Caki2 (cell line): ENCODE measurements at regions not wholly inside any gene's neighbourhood (a gene's known extent, or its start where the extent isn't known, plus 50 kb on each side); places are given as distances from the start of the nearest gene placed in this dataset.

ENCODE experiments used
- DNase-seq: peaks from one replicate; pipeline ENCODE4 v3.0.0-alpha.2; 2015; ENCODE audit warnings: low read depth
- in situ Hi-C: cut with HindIII; loops from 2 replicates; pipeline ENCODE4 v1.10.0; 2016; ENCODE audit warnings: low sequenced_read_pairs, low pct_unique_long_range_greater_than_20kb, mixed read lengths

DNA sequence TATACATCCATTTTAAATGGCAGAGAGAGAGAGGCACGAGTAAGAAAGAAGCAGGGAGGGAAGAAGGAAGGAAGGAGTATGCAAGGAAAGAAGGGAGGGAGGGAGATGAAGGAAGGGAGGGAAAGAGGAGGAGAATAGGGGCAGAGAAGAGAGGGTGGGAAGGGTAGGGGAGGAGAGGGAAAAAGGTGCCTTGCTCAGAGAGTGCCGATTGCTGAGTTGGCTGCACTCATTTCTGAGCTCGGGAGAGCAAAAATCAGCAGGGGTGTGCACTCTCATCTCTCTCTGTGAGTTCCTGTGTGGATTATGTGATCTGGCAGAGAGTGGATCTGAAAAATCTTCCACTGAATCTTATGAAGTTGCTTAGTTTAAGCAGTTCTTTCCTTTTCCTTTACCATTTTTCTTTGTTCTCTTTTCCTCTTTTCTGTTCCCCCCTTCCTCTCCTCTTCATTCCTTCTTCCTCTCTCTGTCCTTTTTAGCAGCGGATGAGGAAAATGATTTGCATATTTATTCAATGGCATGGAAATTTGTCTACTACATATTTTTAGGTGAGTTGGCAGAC lies 108.7 kb downstream of the PERP start:
- in situ Hi-C loops, result no loop called here

DNA sequence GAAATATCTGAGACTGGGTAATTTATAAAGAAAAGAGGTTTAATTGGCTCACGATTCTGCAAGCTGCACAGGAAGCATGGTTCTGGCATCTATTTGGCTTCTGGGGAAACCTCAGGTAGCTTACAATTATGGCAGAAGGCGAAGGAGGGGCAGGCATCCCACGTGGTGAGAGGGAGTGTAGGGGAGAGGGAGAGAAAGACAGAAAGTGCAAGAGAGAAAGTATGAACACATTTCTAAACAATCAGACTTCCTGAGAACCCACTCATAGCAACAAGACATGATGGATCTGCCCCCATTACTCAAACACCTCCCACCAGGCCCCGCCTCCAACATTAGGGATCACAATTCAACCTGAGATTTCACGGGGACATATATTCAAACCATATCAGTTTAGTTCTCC lies 107.4 kb downstream of the PERP start:
- no peak for DNase-seq
- in situ Hi-C loops, result no loop called here

More for the DNA sequence above, 108.7 kb downstream of the PERP start:
- no peak for DNase-seq

DNA sequence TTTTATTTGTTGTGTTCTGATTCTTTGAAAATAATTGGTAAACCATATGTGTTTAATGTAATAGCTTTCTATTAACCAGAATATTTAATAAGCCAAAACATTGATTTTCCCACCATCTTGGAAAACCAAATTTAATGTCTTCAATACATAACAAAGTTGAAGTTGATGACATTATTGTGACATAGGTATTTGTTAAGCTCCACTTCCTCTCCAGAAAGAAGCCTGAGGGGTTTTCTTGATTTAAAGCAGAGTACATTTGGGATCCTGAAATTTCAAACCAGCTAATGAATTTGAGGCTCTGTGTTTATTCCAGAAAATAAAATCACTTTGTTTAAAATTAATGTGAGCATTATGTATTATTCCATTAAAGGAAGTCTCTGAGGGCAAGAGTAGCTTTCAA lies 106.3 kb downstream of the PERP start:
- in situ Hi-C loops, result no loop called here
- no peak for DNase-seq

DNA sequence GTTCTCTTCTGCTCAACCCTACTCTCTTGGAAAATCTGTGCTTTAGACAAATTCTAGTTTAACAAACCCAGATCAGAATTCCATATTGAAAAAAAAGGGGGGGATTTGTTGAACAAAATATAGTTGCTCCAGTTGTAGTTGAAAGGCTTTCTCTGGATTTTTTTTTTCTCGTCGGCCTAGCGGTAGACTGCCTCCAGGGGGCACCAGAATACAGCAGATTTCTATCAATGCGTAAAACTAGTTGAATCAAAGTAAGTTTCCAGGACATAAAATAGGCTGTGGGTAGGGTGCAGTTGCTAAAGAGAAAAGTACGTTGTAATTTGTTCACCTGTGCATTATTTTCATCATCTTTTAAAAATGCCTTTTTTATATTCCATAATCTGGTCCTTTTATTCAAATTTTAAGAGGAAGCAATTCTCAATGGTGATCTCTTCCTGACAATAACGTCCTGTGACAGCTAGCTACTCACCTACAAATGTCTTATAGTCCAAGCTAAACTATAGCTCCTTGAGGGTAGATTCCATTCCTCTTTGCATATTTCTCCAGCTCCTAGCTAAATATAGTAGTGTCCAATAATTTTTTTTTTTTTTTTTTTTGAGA lies 105.4 kb downstream of the PERP start:
- in situ Hi-C loops, result no loop called here
- peak; percentile 61 for DNase-seq

DNA sequence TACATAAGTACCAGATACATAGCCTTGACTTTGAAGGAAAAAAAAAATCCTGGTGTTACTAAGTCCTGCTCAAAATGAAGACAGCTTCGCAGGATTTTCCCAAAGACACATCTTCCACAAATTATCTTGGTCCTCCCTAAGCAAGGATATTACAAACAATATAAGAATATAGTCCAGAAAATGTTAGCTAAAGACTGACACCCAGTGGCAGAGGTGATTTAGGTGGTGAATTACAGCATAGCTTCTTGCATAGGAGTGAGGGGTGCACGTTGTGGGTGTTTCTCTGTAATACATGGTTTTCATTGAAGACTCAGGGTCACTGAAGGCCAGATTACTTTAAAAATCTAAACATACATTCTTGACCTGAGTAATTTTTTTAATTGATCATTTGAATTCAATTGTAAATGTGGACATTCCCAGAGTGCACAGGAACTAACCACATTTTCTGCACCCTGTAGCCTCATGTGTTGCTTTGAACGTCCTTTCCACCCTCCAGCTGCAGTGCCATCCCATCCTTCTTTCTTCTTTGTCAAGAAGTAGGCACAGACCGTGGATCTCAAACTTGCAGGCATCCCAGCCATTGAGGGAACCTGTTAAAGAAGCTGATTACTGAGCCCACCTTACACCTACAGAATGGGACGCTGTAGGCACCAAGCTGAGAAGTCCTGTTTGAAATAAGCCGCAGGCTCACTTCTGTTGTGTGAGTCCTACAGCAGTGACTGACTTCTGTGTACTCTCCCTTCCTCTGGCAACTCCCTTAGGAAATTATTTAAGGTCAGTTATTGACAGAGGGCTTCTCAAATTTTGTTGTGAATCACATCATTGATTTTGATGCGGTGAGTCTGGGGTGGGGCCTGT lies 102.6 kb downstream of the PERP start:
- DNase-seq, result peak; percentile 60
- in situ Hi-C loops, result no loop called here

DNA sequence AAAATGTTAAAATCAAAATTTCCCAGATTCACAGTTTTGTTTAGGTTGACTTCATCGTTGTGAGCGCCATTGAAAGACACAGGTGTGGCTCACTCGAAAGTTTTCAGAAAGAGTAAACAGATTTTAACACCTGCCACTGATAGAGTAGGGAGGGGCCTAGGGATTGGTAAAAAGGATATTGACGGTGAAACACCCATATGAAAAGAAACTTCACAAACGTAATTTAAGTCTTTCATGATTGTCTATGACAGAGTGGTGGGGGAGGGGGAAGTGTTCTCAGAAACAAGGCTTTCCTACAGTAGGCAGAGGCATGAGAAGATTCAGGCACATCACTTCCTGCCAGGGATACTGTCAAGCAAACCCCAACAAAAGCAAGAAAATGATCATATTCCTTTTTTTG lies 101.4 kb downstream of the PERP start:
- no peak for DNase-seq
- in situ Hi-C loops, result no loop called here

DNA sequence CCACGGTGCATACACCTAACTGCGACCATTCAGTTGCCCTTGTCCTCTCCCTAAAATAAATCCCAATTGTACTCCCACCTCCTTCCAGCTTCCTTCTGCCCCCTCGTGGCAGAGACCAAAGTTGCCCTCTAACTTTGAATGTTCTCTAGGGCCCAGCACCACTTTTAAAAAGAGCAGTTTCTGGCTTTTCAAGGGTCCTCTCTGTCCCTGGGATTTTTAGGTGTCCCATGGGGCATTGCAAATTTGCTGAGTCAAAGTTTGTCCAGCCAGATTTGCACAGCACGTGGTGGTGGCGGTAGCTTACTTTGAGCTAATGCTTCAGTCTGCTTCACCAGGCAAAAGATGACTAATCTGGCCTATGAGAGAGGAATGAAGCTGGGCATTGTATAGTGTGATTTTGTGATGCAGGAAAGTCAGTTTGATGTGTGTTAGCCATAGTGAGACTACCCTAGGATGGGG lies 100.2 kb downstream of the PERP start:
- in situ Hi-C loops, result no loop called here
- DNase-seq, result peak; percentile 66

DNA sequence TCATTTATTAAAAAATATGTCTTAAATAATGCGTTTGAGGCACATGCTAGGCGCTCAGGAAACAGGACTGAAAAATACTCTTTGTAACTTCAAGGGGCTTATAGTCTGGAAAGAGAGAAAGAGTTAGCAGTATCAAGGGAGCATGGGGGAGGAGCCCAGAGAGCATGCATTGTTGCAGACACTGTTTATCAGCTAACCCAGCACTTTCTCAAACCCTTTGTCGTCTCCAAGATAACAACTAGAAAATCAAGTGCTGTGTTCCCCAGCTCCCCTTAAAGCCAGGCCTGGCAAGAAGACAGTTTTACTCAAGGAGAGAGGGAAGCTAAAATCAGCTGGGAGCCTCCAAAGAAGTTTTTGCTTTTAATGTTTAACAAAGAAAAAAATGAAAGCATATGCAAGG lies 98.4 kb downstream of the PERP start:
- in situ Hi-C loops, result no loop called here
- DNase-seq, result no peak

DNA sequence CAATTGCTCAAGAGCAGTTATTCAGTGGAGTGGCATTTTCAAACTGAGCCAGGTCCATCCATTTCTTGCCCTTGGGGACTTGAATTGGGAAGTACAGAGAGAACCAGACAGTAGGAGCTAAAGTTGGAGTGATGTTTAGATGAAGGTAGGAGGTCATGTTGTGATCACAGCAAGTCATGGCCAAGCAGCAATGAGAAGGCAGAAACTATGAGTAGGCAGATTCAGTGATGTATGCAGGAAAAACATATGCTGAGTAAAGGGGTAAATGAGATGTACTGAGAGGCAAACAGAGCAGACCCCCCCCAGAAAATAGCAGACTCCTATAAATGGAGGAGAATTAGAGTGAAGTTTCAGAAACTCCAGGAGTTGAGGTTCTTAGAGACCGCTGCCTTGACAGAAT lies 95.8 kb downstream of the PERP start:
- no peak for DNase-seq
- in situ Hi-C loops, result no loop called here

DNA sequence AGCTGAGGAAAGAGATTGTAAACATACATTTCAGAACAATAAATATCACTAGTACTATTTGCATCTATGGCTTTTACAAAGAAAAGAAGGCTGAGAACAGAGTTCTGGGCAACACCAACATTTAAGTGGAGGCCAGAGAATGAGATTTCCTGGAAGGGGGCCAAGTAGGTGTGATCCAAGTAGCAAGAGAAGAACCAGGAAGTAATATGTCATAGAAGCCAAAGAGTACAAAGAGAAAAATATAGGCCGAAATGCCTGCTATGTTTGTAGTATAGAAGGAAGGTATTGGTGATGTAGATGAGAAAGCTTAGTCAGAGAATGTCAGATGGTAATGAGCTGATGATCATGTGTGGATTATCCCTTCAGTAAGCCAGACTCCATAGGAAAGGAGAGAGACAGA lies 94.5 kb downstream of the PERP start:
- DNase-seq, result no peak
- in situ Hi-C loops, result no loop called here

DNA sequence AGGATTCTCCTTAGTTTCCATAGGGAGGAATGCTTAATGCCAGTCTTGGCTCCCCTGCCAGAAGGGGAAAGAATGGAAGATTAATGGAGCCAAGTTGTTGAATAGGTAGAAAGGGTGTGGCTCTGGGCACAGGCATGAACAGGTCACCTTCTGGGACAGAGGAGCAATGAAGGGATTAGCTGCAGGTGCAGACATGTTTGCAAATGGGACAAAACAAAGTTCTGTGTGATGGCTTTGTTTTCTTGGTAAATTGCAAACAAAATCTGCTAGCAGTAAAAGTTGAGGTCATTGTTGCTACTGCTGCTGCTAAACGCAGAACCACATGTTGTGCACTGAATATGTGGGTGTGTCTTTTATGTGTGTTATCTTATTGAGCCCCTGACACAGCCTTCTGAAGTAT lies 93.3 kb downstream of the PERP start:
- in situ Hi-C loops, result no loop called here

DNA sequence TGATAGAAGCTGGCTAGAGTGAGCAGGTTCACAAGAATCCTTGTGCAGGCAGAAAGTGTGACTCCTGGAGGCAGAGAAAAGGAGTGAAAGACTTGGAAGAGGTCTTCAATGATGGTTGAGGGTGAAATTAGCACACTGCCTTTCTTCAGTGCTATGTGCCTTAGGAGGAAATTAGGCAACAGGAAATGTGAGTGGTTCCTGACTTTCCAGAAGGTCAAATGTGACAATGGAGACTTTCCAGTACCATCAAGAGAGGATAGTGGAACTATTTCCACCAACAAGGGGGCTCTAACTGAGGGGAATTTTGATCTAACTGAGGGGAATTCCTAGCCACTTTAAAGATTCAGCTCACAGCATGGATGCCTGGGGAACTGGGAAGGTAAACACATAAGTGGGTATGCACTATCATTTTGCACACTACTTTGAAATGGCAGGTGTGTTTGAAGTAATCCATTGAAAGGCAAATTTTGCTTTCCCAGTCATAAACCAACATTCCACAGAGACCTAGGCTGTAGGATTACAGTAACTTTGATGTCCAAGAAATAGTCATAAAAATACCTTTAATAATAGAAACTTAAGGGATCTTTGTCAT lies 90.0 kb downstream of the PERP start:
- no peak for DNase-seq
- in situ Hi-C loops, result no loop called here

More for the DNA sequence above, 93.3 kb downstream of the PERP start:
- no peak for DNase-seq

DNA sequence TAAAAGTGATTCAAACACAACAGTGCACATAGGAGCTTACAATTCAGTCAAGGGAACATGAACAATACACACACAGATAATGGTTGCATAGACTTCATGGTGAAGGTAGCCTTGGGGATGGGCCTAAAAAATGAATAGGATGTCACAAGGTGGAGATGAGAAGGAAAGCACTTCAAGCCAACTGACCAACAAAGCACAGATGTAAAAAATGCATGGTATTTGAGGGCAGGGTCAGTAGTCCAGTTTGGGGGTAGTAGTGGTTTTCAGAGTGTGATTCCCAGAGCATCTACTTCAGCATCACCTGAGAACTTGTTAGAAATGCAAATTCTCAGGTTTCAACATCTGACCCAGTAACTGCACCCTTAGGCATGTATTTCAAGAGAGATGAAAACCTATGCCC lies 88.9 kb downstream of the PERP start:
- in situ Hi-C loops, result no loop called here
- no peak for DNase-seq

DNA sequence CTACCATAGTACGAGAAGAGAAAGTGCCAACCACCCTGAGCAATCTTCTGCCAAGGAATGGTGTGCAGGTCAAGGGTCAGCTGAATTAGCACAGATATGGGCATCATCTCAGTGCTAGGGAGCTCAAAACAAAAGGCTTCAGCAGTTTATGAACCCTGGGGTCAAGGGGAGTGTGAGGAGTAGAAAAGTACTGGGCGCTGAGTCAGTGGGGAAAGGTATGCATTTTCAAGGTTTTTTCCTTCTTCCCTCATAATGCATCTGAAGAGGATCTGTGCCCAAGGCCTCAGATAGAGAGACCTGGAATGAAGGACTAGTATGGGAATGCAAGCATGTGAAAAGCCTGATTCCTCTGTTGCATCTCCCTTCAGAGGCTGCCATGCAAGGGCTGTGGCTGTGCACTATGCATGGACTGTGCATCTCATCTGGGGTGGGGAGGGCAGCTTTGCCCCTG lies 81.7 kb downstream of the PERP start:
- in situ Hi-C loops, result no loop called here
- no peak for DNase-seq

DNA sequence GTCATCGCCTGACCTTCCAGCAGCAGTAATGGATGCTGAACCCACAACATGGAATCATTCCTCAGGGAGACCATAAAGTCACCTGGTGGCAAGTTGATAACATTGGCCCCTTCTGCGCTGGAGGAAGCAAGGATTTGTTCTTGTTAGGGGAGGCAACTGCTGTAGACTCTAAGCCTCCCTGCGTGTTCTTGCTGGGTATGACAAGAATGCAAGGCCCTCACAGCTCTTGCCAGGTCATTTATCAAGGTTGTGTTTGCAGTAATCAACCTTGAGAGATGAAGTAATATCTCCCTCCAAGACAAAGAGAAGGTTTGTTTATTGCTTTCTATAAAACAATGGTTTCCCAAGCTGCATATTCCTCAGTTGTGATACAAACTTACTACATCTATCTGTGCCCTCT lies 80.9 kb downstream of the PERP start:
- in situ Hi-C loops, result no loop called here
- DNase-seq, result no peak

DNA sequence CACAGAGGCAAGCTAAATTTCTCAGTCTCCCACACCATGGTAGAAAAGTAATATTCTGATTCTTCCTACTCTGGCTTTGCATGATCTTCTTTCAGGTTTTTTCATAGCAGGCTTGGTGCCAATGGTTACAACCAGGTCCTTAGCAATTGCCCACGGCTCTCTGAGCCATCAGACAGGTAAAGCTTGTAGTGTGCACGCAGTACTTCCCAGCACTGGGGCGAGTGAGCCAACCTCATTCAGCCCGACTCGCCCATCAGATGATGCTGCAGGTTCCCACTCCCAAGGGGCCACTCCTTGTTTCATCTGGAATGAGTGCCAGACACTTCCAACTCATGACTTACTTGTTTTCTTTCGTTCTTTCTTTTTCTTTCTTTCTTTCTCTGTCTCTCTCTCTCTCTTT lies 78.3 kb downstream of the PERP start:
- no peak for DNase-seq
- in situ Hi-C loops, result no loop called here

DNA sequence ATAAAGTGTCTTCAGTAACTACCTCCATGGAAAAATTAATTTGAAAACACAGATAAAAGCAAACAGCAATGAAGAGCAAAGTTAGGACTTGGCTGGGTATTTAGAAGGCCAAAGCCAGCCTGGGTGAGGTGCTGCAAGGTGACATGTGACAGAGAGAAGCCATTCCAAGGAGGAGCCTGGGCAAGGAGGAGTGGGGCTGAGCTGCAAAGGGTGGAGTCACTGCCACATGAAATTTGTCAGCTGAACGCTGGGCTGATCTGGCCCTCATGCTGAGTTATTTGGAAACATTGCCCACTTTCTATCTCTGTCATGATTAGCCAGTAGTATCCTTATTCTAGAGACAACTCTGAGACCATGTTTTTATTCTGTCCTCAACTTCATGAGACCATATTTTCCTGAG lies 76.3 kb downstream of the PERP start:
- in situ Hi-C loops, result no loop called here
- no peak for DNase-seq

DNA sequence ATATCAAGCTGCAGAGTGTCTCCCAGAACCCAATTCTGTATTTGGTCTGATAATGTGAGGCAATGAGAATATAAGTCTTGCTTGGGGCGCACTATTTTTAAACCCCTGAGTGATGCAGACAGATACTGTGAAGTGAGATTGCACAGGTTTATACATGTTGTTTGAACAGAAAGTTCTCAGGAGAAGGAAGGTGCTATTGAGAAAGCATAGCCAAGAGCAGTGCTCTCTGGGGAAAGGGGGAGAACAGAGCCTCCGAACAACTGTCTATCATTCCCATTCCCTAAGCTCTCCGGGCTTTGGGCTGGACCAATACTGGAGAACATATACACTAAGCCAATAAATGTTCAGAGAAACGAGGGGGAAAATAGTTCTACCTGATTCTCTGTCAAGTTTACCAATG lies 75.8 kb downstream of the PERP start:
- in situ Hi-C loops, result no loop called here
- no peak for DNase-seq

DNA sequence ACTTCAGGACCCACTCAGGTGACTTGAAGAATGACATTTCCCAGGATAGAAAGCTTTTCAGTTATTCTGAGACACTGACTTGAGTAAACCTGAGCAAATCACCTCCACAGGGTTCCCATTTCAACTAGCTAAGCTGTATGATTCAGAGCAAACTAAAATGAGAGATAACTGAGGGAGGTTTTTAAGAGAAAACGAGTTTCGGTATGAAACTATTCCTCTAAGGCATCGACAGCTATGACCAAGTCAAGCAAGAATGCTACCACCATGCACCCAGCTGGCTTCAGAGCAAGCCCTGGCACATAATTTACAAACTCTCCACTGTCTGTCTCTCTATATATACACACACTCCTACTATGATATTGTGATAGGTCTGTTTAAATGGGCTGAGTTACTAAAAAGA lies 75.4 kb downstream of the PERP start:
- in situ Hi-C loops, result no loop called here
- DNase-seq, result no peak
